ENCODE measurements at regions not wholly inside any gene's neighbourhood (a gene's known extent, or its start where the extent isn't known, plus 50 kb on each side); places are given as distances from the start of the nearest gene placed in this dataset.
"Not testable (repeated sequence)": the region's sequence is repeated elsewhere in the genome, so short reads cannot be mapped to it uniquely, and the experiment has no call there.

DNA sequence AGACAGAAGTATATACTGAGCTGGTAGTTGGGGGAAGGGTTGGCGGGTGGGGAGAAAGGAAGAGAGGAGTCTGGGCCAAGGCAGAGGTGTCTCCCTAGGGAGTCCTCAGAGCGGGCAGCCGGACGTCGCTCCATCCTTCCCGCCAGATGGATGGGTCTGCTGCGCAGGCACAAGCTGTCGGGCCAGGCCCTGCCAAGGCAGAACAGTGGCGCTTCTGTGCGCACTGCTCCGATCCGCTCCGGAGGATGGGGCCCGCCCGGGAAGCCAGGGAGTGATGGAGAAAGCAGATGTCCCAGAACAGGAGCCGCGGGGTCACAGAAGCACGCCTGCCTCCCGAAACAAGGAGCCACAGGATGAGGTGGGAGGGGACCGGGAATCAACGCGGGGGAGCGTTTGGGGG, 941.4 kb upstream of the DEFB115 start:
- H3K4me1 ChIP-seq (ENCODE audit: insufficient read depth, low read length); H3K4me3 ChIP-seq (replicated peaks in 1 of 3; ENCODE audit: insufficient read depth in 1 of 3, low read depth in 2 of 3, low read length in 3 of 3); H3K4me2 ChIP-seq (ENCODE audit: low read depth, low read length); BruUV-seq (replicated peaks); intact Hi-C loops (cut with micrococcal nuclease; ENCODE audit: unreplicated experiment); FAIRE-seq; ATAC-seq; H3K27ac ChIP-seq (ENCODE audit: extremely low read length, insufficient read depth, low read length); H4K20me1 ChIP-seq (ENCODE audit: insufficient read depth, low read length); H3K9ac ChIP-seq (ENCODE audit: insufficient read depth, low read depth, low read length); H3K27me3 ChIP-seq (ENCODE audit: control insufficient read depth in 1 of 2, insufficient read depth in 2 of 2, low read length in 2 of 2); DNase-seq (ENCODE audit: low spot score); CTCF ChIA-PET (ENCODE audit: low intra/inter-chr PET ratio, low total read pairs); H3K79me2 ChIP-seq (ENCODE audit: insufficient read depth, low read length); POLR2A ChIA-PET; H3K9me3 ChIP-seq (ENCODE audit: low read length); H2AFZ ChIP-seq (ENCODE audit: low read length); in situ Hi-C loops (cut with HindIII; ENCODE audit: extremely low pct_ligation_motif_present, low pct_unique_long_range_greater_than_20kb); H3K36me3 ChIP-seq (replicated peaks in 1 of 2; ENCODE audit: control insufficient read depth in 1 of 2, insufficient read depth in 2 of 2, low read length in 2 of 2): not testable (repeated sequence)
- 34% methylated on average over 23 of the region's 23 CpGs for WGBS (ENCODE audit: low lambda C conversion rate)

DNA sequence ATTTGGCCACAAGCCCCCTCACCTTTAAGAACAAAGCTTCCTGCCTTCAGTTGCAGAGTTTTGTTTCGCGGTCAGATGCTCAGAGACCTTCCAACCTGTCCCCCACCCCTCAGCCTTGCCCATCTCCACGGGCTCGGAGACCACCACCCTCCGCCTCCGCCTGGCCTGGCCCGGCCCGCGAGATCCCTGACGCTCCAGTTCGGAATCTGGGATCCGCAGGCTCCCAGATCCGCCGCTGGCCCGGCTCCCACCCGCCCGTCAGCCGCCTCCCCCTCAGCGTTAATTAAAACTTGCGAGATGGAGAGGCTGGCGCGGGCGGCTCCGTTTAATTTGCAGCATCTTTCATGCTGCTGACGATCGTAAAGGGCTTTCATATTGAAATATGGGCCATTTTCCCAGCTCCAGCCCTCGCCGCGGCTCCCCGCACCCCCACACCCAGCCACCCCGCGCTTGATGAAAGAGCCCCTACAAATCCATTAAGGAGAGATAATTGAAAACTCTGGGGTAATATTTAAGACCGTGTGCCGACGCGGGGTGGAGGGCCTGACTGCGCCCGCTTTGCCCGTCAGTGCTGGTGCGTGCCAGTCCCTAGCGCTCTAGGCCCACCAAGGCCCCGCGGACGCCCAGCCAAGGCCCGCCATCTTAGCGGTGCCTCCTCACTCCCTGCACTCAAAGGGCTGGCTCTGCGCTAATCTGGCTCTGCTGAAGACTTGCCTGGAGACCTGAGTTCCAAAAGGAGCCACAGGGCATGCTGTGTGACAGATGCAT, 940.7 kb upstream of the DEFB115 start:
- FAIRE-seq; in situ Hi-C loops (cut with HindIII; ENCODE audit: extremely low pct_ligation_motif_present, low pct_unique_long_range_greater_than_20kb); H3K27me3 ChIP-seq (ENCODE audit: control insufficient read depth in 1 of 2, insufficient read depth in 2 of 2, low read length in 2 of 2); H3K4me1 ChIP-seq (ENCODE audit: insufficient read depth, low read length); H3K27ac ChIP-seq (ENCODE audit: extremely low read length, insufficient read depth, low read length); H3K9me3 ChIP-seq (ENCODE audit: low read length); H3K79me2 ChIP-seq (ENCODE audit: insufficient read depth, low read length); H4K20me1 ChIP-seq (ENCODE audit: insufficient read depth, low read length); H3K9ac ChIP-seq (ENCODE audit: insufficient read depth, low read depth, low read length); H2AFZ ChIP-seq (ENCODE audit: low read length); CTCF ChIA-PET (ENCODE audit: low intra/inter-chr PET ratio, low total read pairs); DNase-seq (ENCODE audit: low spot score); BruUV-seq (replicated peaks); ATAC-seq; H3K4me2 ChIP-seq (ENCODE audit: low read depth, low read length); H3K4me3 ChIP-seq (replicated peaks in 1 of 3; ENCODE audit: insufficient read depth in 1 of 3, low read depth in 2 of 3, low read length in 3 of 3); POLR2A ChIA-PET; intact Hi-C loops (cut with micrococcal nuclease; ENCODE audit: unreplicated experiment); H3K36me3 ChIP-seq (replicated peaks in 1 of 2; ENCODE audit: control insufficient read depth in 1 of 2, insufficient read depth in 2 of 2, low read length in 2 of 2): not testable (repeated sequence)
- WGBS (ENCODE audit: low lambda C conversion rate), result 58% methylated on average over 46 of the region's 47 CpGs

DNA sequence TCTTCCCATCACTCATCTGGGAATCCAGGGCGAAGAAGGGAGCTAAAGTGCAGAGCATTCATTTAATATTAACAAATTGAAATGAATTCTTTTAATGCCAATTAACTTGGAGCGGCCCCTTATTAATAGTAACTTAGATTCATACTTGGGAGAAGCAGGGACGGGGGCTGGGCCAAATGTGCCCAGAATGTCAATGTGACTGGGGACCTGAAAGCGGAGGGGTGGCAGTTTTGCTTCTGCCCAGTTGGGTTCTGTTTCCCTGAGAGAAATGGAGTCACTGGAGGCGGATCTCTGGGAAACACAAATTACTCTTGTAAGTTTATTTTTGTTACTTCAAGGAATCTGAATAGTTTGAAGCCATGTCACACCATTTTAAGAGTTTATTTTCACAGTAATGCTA, 923.7 kb upstream of the DEFB115 start:
- H3K4me3 ChIP-seq (replicated peaks in 1 of 3; ENCODE audit: insufficient read depth in 1 of 3, low read depth in 2 of 3, low read length in 3 of 3); H3K79me2 ChIP-seq (ENCODE audit: insufficient read depth, low read length); DNase-seq (ENCODE audit: low spot score); H3K9ac ChIP-seq (ENCODE audit: insufficient read depth, low read depth, low read length); H3K27ac ChIP-seq (ENCODE audit: extremely low read length, insufficient read depth, low read length); in situ Hi-C loops (cut with HindIII; ENCODE audit: extremely low pct_ligation_motif_present, low pct_unique_long_range_greater_than_20kb); H3K4me2 ChIP-seq (ENCODE audit: low read depth, low read length); H2AFZ ChIP-seq (ENCODE audit: low read length); H3K9me3 ChIP-seq (ENCODE audit: low read length); ATAC-seq; H3K27me3 ChIP-seq (ENCODE audit: control insufficient read depth in 1 of 2, insufficient read depth in 2 of 2, low read length in 2 of 2); POLR2A ChIA-PET; H4K20me1 ChIP-seq (ENCODE audit: insufficient read depth, low read length); H3K4me1 ChIP-seq (ENCODE audit: insufficient read depth, low read length); FAIRE-seq; H3K36me3 ChIP-seq (replicated peaks in 1 of 2; ENCODE audit: control insufficient read depth in 1 of 2, insufficient read depth in 2 of 2, low read length in 2 of 2); CTCF ChIA-PET (ENCODE audit: low intra/inter-chr PET ratio, low total read pairs); BruUV-seq (replicated peaks); intact Hi-C loops (cut with micrococcal nuclease; ENCODE audit: unreplicated experiment): not testable (repeated sequence)
- WGBS (ENCODE audit: low lambda C conversion rate), result 1% methylated on average over 5 of the region's 5 CpGs

DNA sequence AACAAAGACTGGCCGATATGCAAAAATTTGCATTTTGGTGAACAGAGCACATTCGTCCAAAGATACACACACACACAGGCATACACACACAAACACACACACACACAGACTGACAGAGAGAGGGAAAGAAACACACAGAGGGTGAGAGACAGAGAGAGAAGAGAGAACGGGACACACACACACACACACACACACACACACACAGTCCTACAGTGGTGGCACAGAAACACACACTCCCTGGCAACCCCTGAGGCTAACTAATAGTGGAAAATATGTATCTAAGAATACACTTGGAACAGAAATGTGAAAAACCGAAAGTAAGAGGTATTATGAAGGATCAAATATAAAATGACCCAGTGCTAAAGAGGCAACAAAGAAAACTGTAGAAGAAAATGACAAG, 919.9 kb upstream of the DEFB115 start:
- BruUV-seq (replicated peaks); CTCF ChIA-PET (ENCODE audit: low intra/inter-chr PET ratio, low total read pairs); DNase-seq (ENCODE audit: low spot score); H3K27ac ChIP-seq (ENCODE audit: extremely low read length, insufficient read depth, low read length); POLR2A ChIA-PET; intact Hi-C loops (cut with micrococcal nuclease; ENCODE audit: unreplicated experiment); H3K9me3 ChIP-seq (ENCODE audit: low read length); H3K4me2 ChIP-seq (ENCODE audit: low read depth, low read length); H2AFZ ChIP-seq (ENCODE audit: low read length); ATAC-seq; H3K79me2 ChIP-seq (ENCODE audit: insufficient read depth, low read length); FAIRE-seq; H4K20me1 ChIP-seq (ENCODE audit: insufficient read depth, low read length); H3K9ac ChIP-seq (ENCODE audit: insufficient read depth, low read depth, low read length); H3K4me1 ChIP-seq (ENCODE audit: insufficient read depth, low read length); H3K36me3 ChIP-seq (replicated peaks in 1 of 2; ENCODE audit: control insufficient read depth in 1 of 2, insufficient read depth in 2 of 2, low read length in 2 of 2); in situ Hi-C loops (cut with HindIII; ENCODE audit: extremely low pct_ligation_motif_present, low pct_unique_long_range_greater_than_20kb); H3K27me3 ChIP-seq (ENCODE audit: control insufficient read depth in 1 of 2, insufficient read depth in 2 of 2, low read length in 2 of 2); H3K4me3 ChIP-seq (replicated peaks in 1 of 3; ENCODE audit: insufficient read depth in 1 of 3, low read depth in 2 of 3, low read length in 3 of 3): not testable (repeated sequence)
- 5% methylated on average over 4 of the region's 4 CpGs for WGBS (ENCODE audit: low lambda C conversion rate)
